GM13976 (cell line): ENCODE measurements at regions not wholly inside any gene's neighbourhood (a gene's known extent, or its start where the extent isn't known, plus 50 kb on each side); places are given as distances from the start of the nearest gene placed in this dataset.

ENCODE experiments used
- DNase-seq: peaks from one replicate; pipeline ENCODE4 v3.0.0; 2012; ENCODE audit warnings: low spot score
- CTCF ChIP-seq: IDR thresholded peaks from 2 replicates; pipeline ENCODE4 v1.5.1; 2012; ENCODE audit warnings: borderline replicate concordance, mild to moderate bottlenecking; ENCODE audit not compliant: insufficient read depth; ENCODE audit errors: extremely low read depth, missing control alignments, control extremely low read depth
- in situ Hi-C: fragments of 300-500 bp; cut with MboI; formaldehyde crosslinking; loops from one replicate; pipeline ENCODE4 v1.12.0; 2022; ENCODE audit warnings: low sequenced_read_pairs, mixed read lengths, inconsistent platforms; ENCODE audit not compliant: unreplicated experiment

- TF ChIP-seq CTCF = no peak
- no peak for DNase-seq
- in situ Hi-C loops = no loop called here
Measured at GRCh38 chr5:158537366-158537765, 562.4 kb downstream of the EBF1 start.

GRCh38 chr5:158534203-158534602, 565.5 kb downstream of the EBF1 start:
- TF ChIP-seq CTCF = no peak
- in situ Hi-C loops = no loop called here
- no peak for DNase-seq

GRCh38 chr5:158532739-158533138, 567.0 kb downstream of the EBF1 start:
- no peak for DNase-seq
- in situ Hi-C loops = no loop called here
- no peak for TF ChIP-seq CTCF

- in situ Hi-C loops = no loop called here
- no peak for DNase-seq
- no peak for TF ChIP-seq CTCF
Measured at GRCh38 chr5:158531860-158532259, 567.9 kb downstream of the EBF1 start.

GRCh38 chr5:158530115-158530514, 569.6 kb downstream of the EBF1 start:
- no peak for TF ChIP-seq CTCF
- DNase-seq = no peak
- in situ Hi-C loops = no loop called here

- TF ChIP-seq CTCF = no peak
- no peak for DNase-seq
- in situ Hi-C loops = no loop called here
Measured at GRCh38 chr5:158529454-158529853, 570.3 kb downstream of the EBF1 start.

- no peak for DNase-seq
- in situ Hi-C loops = no loop called here
- TF ChIP-seq CTCF = no peak
Measured at GRCh38 chr5:158525663-158526062, 574.1 kb downstream of the EBF1 start.
